Anterior cingulate cortex (tissue), 58 donors: ENCODE measurements at regions not wholly inside any gene's neighbourhood (a gene's known extent, or its start where the extent isn't known, plus 50 kb on each side); places are given as distances from the start of the nearest gene placed in this dataset.
"Not testable (repeated sequence)": the region's sequence is repeated elsewhere in the genome, so short reads cannot be mapped to it uniquely, and the experiment has no call there.

Experiments
- DNase-seq, 58 donors: peaks; one replicate each; lab custom pipeline; 2025; lab: John Stamatoyannopoulos, UW

GRCh38 chr9:25117791-25118190, 560.5 kb downstream of the TUSC1 start:
- no peak for DNase-seq

DNA sequence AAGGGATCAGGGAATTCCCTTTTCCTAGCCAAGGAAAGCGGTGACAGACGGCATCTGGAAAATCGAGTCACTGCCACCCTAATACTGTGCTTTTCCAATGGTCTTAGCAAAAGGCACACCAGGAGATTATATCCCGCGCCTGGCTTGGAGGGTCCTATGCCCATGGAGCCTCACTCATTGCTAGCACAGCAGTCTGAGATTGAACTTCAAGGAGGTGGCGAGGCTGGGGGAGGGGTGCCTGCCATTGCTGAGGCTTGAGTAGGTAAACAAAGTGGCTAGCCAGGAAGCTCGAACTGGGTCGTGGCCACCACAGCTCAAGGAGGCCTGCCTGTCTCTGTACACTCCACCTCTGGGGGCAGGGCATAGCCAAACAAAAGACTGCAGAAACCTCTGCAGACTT, 556.5 kb upstream of the IZUMO3 start:
- DNase-seq = not testable (repeated sequence)

DNA sequence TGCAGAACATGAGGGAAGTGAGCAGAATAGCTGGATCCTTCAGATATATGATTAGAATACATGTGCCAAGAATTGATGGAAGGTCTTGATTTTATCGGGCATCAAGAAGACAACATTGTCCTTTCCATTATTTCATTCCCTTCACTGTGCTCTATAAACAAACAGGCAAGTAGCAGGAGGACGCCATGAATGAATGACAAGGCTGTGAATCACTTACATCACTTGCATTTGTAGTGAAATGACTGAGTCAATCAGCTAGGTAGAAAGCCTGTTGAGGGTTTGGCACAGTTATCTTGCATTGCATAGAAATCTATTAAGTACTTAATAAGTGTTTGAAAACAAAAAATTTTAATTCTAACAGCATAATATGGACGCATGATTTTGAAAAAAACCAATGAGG, 548.8 kb upstream of the IZUMO3 start:
- DNase-seq = no peak

GRCh38 chr9:25078202-25078601, 532.5 kb upstream of the IZUMO3 start:
- DNase-seq = no peak

- DNase-seq = no peak
Measured at GRCh38 chr9:25048098-25048724, 502.5 kb upstream of the IZUMO3 start.

DNA sequence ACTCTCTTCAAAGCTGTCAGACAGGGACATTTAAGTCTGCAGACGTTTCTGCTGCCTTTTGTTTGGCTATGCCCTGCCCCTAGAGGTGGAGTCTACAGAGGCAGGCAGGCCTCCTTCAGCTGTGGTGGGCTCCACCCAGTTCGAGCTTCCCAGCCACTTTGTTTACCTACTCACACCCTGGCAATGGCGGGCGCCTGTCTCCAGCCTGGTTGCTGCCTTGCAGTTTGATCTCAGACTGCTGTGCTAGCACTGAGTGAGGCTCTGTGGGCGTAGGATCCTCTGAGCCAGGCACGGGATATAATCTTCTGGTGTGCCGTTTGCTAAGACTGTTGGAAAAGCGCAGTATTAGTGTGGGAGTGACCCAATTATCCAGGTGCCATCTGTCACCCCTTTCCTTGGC, 499.8 kb upstream of the IZUMO3 start:
- not testable (repeated sequence) for DNase-seq

- DNase-seq = no peak
Measured at GRCh38 chr9:25029743-25030142, 484.0 kb upstream of the IZUMO3 start.

GRCh38 chr9:25025686-25026085, 480.0 kb upstream of the IZUMO3 start:
- no peak for DNase-seq

GRCh38 chr9:25025156-25025555, 479.5 kb upstream of the IZUMO3 start:
- no peak for DNase-seq

DNA sequence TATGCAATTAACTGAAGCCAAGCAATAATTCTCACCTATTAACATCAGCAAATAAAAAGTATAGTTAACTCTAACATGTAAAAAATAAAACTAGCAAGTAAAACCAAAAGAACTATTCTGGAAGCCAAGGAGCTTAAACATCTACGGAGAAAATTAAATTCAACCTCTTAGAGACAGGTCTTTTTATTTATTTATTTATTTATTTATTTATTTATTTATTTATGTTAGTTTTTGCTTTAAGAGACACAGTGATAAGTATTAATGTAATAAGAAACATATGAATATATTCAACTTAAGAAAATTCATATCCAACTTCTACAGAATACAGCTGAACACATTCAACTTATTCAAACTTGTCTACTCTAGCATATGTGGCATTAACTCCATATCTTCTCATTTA, 472.1 kb upstream of the IZUMO3 start:
- no peak for DNase-seq

- DNase-seq = no peak
Measured at GRCh38 chr9:25010027-25010662, 464.4 kb upstream of the IZUMO3 start.

DNA sequence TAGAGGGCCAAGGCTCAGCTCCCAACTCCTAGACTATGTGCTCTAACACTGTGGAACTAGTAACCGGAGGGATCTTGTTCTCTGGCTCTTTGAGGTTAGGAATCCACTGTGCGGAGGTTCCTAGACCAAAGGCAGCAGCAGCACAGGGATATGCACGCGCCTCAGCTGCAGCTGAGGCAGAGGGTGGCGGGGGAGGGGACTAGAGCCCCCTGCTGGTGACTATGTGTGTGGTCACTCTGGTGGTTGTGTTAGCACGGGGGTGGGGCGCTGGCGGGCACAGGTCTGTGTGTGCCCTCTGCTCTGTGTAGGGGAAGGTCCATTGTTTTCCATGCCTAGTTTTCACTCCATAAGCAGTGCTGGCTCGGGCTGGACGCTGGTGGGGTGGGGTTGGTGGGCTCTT, 458.0 kb upstream of the IZUMO3 start:
- DNase-seq = no peak

DNA sequence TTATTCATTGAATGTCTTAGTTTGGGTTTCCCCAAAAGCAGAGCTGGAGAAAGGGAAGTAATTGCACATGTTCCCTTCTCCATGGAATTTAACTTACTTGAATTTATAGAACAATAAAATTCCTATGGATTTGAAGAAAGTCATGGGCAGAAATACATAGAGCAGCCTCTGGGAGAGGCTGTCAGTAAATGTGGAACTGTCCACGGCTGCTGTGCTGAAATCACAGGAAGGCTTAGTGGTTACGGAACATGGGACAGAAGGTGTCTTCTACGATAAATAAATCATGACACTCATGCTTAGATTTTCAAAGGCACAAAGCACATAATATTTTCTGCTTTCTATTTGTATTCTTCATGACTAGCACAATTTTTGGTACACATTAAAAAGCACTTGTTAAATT, 440.6 kb upstream of the IZUMO3 start:
- DNase-seq = no peak

DNA sequence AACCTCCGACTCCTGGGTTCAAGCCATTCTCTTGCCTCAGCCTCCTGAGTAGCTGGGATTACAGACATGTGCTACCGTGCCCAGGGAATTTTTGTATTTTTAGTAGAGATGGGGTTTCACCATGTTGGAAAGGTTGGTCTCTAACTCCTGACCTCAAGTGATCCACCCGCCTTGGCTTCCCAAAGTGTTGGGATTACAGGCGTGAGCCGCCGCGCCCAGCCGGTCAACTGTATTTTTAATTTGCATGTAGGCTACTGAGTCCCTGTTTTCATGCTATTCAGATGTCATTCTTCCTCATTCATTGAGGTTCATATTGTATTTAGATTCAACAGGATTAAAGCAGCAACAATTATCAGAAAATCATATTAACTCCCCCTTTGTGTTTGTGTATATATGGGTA, 425.1 kb upstream of the IZUMO3 start:
- not testable (repeated sequence) for DNase-seq

GRCh38 chr9:24961762-24962161, 416.1 kb upstream of the IZUMO3 start:
- no peak for DNase-seq

DNA sequence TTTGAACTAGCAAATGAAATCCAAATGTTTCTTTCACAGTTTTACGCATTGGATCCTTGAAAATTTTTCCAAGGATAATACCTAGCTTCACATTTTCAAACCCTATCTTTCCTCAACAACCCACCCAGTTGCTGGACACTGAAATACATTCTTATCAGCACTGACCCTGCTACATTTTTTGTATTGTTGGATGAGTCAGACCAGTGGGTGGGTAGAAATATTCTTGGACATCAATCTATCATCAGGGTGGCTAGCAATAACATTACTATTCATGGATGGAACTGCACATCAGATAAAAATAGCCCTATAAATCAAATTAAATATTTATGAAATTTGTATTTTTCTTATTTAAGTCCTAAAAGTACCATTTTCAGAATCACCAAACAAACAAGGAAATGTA, 407.4 kb upstream of the IZUMO3 start:
- no peak for DNase-seq

DNA sequence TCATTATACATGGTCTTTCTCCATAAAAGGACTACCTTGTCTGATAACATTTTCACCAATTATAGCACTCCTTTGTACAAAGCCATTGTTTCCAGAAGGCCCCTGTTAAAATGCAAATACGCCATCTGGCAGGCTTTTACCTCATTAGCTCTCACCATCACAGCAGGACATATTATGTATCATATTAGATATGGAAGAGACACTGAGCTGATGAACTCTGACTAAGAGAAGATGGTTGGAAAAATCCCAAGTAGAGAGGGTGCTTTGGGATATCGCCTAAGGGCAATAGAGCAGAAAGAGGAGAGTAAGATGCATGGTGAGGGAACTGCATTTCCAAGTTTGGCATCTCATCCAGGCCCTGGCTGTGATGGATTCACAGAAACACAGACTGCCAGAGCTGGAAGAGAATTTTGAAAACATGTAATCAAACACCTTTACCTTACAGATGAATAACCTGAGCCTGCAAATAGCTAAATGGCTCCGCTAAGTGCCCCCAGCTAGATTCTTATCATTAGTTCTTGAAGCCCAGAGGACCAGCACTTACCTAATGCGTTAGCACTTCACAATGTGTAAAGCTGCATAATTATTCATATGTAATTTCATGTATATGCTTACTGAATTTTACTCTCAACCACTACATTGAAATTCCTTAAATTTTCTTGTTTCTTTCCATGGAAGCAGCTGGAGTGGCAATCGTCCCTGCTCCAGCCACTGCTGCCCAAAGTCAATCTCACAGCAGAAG, 393.6 kb upstream of the IZUMO3 start:
- DNase-seq = no peak

- no peak for DNase-seq
Measured at GRCh38 chr9:24936117-24936516, 390.4 kb upstream of the IZUMO3 start.

- DNase-seq = no peak
Measured at GRCh38 chr9:24932785-24933184, 387.1 kb upstream of the IZUMO3 start.

- no peak for DNase-seq
Measured at GRCh38 chr9:24931894-24932293, 386.2 kb upstream of the IZUMO3 start.

- DNase-seq = no peak
Measured at GRCh38 chr9:24912767-24913166, 367.1 kb upstream of the IZUMO3 start.

DNA sequence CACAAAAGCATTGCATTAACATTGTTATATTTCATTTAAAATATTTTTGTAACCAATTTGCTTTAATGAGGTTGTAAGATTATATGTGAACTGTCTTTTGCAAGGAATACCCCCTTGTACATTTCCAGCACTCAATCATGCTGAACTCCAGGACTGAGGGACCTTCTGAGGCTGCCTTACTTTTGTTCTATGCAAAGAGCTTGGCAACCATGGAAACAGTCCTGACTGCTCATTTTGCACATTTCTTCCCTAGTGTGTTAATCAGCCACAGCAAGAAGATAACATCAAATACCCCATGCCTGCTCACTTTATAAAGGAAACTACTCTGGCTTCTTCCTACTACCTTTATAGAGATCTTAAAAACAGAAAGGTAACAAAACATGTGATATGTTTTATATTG, 355.6 kb upstream of the IZUMO3 start:
- DNase-seq = no peak
